ENCODE measurements at regions not wholly inside any gene's neighbourhood (a gene's known extent, or its start where the extent isn't known, plus 50 kb on each side); places are given as distances from the start of the nearest gene placed in this dataset.
"Not testable (repeated sequence)": the region's sequence is repeated elsewhere in the genome, so short reads cannot be mapped to it uniquely, and the experiment has no call there.

- Histone ChIP-seq H3K36me3 (no peaks in the 10 kb centered on the region), H3K4me3 (peak overlapping the region in 1 of 2 donors; percentile 43), H3K27me3 (peaks cover 32% of the 10 kb centered on the region), H3K9me3 (no peaks in the 10 kb centered on the region), H3K27ac (no peak overlapping the region), H3K4me1 (peaks cover 0 to 32% (median 8%) of the 10 kb centered on the region in 3 donors)
- no peak for TF ChIP-seq EP300 (IDR thresholded peaks at IDR 0.05)
- TF ChIP-seq POLR2AphosphoS5 (IDR thresholded peaks at IDR 0.05), result no peak
- no peak for TF ChIP-seq CTCF (IDR thresholded peaks at IDR 0.05)
- no peak for TF ChIP-seq POLR2A (IDR thresholded peaks at IDR 0.05)
- WGBS, 2 donors (ENCODE audit: low coverage in 1 of 2), result 66 to 71% methylated on average over 7 to 9 of the region's 12 CpGs
- no peak for ATAC-seq
Observed at GRCh38 chr1:212515329-212515760, 82.6 kb downstream of the NENF start.

GRCh38 chr1:212516012-212516411 lies 83.3 kb downstream of the NENF start:
- H3K36me3 ChIP-seq, H3K4me3 ChIP-seq, H3K27ac ChIP-seq, ATAC-seq, H3K9me3 ChIP-seq: not testable (repeated sequence)
- peaks cover 32% of the 10 kb centered on the region for H3K27me3 ChIP-seq
- peaks cover 0 to 32% (median 8%) of the 10 kb centered on the region in 3 donors for H3K4me1 ChIP-seq
- WGBS, 2 donors (ENCODE audit: low coverage in 1 of 2), result 89 to 94% methylated on average over 3 to 4 of the region's 4 CpGs

GRCh38 chr1:212518188-212519054 lies 85.7 kb downstream of the NENF start:
- Histone ChIP-seq H3K9me3 (no peaks in the 10 kb centered on the region), H3K4me3 (no peak overlapping the region), H3K36me3 (no peaks in the 10 kb centered on the region), H3K27me3 (peaks cover 21% of the 10 kb centered on the region), H3K27ac (peak overlapping the region in 3 of 4 donors; percentile 26 to 38 (median 32)), H3K4me1 (peaks cover 0 to 29% (median 8%) of the 10 kb centered on the region in 3 donors)
- TF ChIP-seq POLR2AphosphoS5 (IDR thresholded peaks at IDR 0.05) (peak; percentile 78), CTCF (IDR thresholded peaks at IDR 0.05) (no peak)
- peak; percentile 29 for ATAC-seq
- 71 to 86% methylated on average over 2 to 4 of the region's 14 CpGs for WGBS, 2 donors (ENCODE audit: low coverage in 1 of 2)

- H3K4me1 ChIP-seq, result peaks cover 0 to 22% (median 7%) of the 10 kb centered on the region in 3 donors
- peak overlapping the region in 1 of 4 donors; percentile 38 for H3K27ac ChIP-seq
Observed at GRCh38 chr1:212519131-212519530, 86.4 kb downstream of the NENF start.

GRCh38 chr1:212520299-212520698 lies 87.6 kb downstream of the NENF start:
- H3K4me1 ChIP-seq, result peaks cover 0 to 13% (median 0%) of the 10 kb centered on the region in 3 donors
- no peak overlapping the region for H3K27ac ChIP-seq
- H3K9me3 ChIP-seq, result no peaks in the 10 kb centered on the region
- H3K4me3 ChIP-seq, result no peak overlapping the region
- TF ChIP-seq POLR2A (IDR thresholded peaks at IDR 0.05), result no peak
- no peaks in the 10 kb centered on the region for H3K36me3 ChIP-seq
- H3K27me3 ChIP-seq, result peaks cover 3% of the 10 kb centered on the region
- no peak for ATAC-seq

More at GRCh38 chr1:212519131-212519530, 86.4 kb downstream of the NENF start:
- TF ChIP-seq POLR2AphosphoS5 (IDR thresholded peaks at IDR 0.05) (no peak), EP300 (IDR thresholded peaks at IDR 0.05) (no peak), CTCF (IDR thresholded peaks at IDR 0.05) (no peak), POLR2A (IDR thresholded peaks at IDR 0.05) (no peak)
- Histone ChIP-seq H3K4me3 (no peak overlapping the region), H3K27me3 (peaks cover 15% of the 10 kb centered on the region), H3K9me3 (no peaks in the 10 kb centered on the region), H3K36me3 (no peaks in the 10 kb centered on the region)
- 92 to 100% methylated on average over 1 to 2 of the region's 2 CpGs for WGBS, 2 donors (ENCODE audit: low coverage in 1 of 2)
- no peak for ATAC-seq

GRCh38 chr1:212520746-212521145 lies 87.8 kb upstream of the ATF3 start:
- WGBS, 2 donors (ENCODE audit: low coverage in 1 of 2), result 47 to 68% methylated on average over 3 to 4 of the region's 5 CpGs
- no peak overlapping the region for H3K4me3 ChIP-seq
- no peak overlapping the region for H3K27ac ChIP-seq
- no peaks in the 10 kb centered on the region for H3K9me3 ChIP-seq
- peaks cover 0 to 13% (median 0%) of the 10 kb centered on the region in 3 donors for H3K4me1 ChIP-seq
- no peak for TF ChIP-seq EP300 (IDR thresholded peaks at IDR 0.05)
- TF ChIP-seq POLR2A (IDR thresholded peaks at IDR 0.05), result no peak
- TF ChIP-seq CTCF (IDR thresholded peaks at IDR 0.05), result no peak
- no peak for TF ChIP-seq POLR2AphosphoS5 (IDR thresholded peaks at IDR 0.05)
- no peaks in the 10 kb centered on the region for H3K27me3 ChIP-seq
- no peaks in the 10 kb centered on the region for H3K36me3 ChIP-seq
- ATAC-seq, result no peak

Measured in gastroesophageal sphincter (tissue), 4 donors.